ENCODE measurements at regions not wholly inside any gene's neighbourhood (a gene's known extent, or its start where the extent isn't known, plus 50 kb on each side); places are given as distances from the start of the nearest gene placed in this dataset.
"Not testable (repeated sequence)": the region's sequence is repeated elsewhere in the genome, so short reads cannot be mapped to it uniquely, and the experiment has no call there.

- not testable (repeated sequence) for DNase-seq
These were observed 53.1 kb downstream of the HSFY1 start for GRCh38 chrY:18599606-18600005.

- not testable (repeated sequence) for DNase-seq
These were observed 54.8 kb downstream of the HSFY1 start for GRCh38 chrY:18601287-18601686.

- DNase-seq: not testable (repeated sequence)
These were observed 59.7 kb downstream of the HSFY1 start for GRCh38 chrY:18606251-18606650.

- DNase-seq: not testable (repeated sequence)
These were observed 61.7 kb downstream of the HSFY1 start for GRCh38 chrY:18608205-18608604.

- not testable (repeated sequence) for DNase-seq
These were observed 69.3 kb downstream of the HSFY1 start for GRCh38 chrY:18615809-18616208.

GRCh38 chrY:18629805-18630516, 83.4 kb downstream of the HSFY1 start:
- DNase-seq: not testable (repeated sequence)

GRCh38 chrY:18630571-18630970, 84.1 kb downstream of the HSFY1 start:
- DNase-seq: not testable (repeated sequence)

GRCh38 chrY:18631610-18632009, 85.1 kb downstream of the HSFY1 start:
- not testable (repeated sequence) for DNase-seq

GRCh38 chrY:18650746-18651145, 104.2 kb downstream of the HSFY1 start:
- DNase-seq: no peak

- no peak for DNase-seq
These were observed 109.0 kb downstream of the HSFY2 start for GRCh38 chrY:18664559-18664958.

- DNase-seq: peak in 5 of 58 donors; percentile 0
These were observed 103.7 kb downstream of the HSFY2 start for GRCh38 chrY:18669790-18670189.

- DNase-seq: no peak
These were observed 101.6 kb downstream of the HSFY2 start for GRCh38 chrY:18671970-18672369.

GRCh38 chrY:18686027-18686426, 87.5 kb downstream of the HSFY2 start:
- DNase-seq: not testable (repeated sequence)

- DNase-seq: not testable (repeated sequence)
These were observed 85.2 kb downstream of the HSFY2 start for GRCh38 chrY:18688362-18688761.

GRCh38 chrY:18689420-18689819, 84.1 kb downstream of the HSFY2 start:
- DNase-seq: not testable (repeated sequence)

GRCh38 chrY:18689890-18690593, 83.5 kb downstream of the HSFY2 start:
- DNase-seq: not testable (repeated sequence)

- DNase-seq: not testable (repeated sequence)
These were observed 76.7 kb downstream of the HSFY2 start for GRCh38 chrY:18696788-18697187.

GRCh38 chrY:18704198-18704597, 69.3 kb downstream of the HSFY2 start:
- DNase-seq: not testable (repeated sequence)

- not testable (repeated sequence) for DNase-seq
These were observed 61.8 kb downstream of the HSFY2 start for GRCh38 chrY:18711785-18712184.

GRCh38 chrY:18713760-18714159, 59.8 kb downstream of the HSFY2 start:
- not testable (repeated sequence) for DNase-seq

GRCh38 chrY:18718714-18719113, 54.8 kb downstream of the HSFY2 start:
- DNase-seq: not testable (repeated sequence)

- not testable (repeated sequence) for DNase-seq
These were observed 53.1 kb downstream of the HSFY2 start for GRCh38 chrY:18720395-18720794.

Measured in anterior cingulate cortex (tissue), 58 donors.